ENCODE measurements at regions not wholly inside any gene's neighbourhood (a gene's known extent, or its start where the extent isn't known, plus 50 kb on each side); places are given as distances from the start of the nearest gene placed in this dataset.

GRCh38 chr11:86726770-86727504, 54.5 kb upstream of the ME3 start:
- no peak for DNase-seq (ENCODE audit: low spot score)

GRCh38 chr11:86726118-86726753, 53.8 kb upstream of the ME3 start:
- no peak for DNase-seq (ENCODE audit: low spot score)

DNA sequence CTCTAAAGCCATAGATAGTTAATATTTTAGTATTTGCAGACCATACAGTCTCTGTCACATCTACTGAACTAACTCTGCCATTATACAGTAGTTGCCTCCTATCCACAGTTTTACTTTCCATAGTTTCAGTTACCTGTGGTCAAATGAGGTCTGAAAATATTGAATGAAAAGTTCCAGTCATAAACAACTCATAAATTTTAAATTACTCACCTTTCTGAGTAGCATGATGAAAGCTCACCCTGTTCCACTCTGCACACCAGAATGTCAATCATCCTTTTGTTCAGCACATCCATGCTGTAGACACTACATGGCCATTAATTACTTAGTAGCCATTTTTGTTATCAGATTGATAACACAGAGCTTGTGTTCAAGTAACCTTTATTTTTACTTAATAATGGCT, 51.7 kb upstream of the ME3 start:
- DNase-seq (ENCODE audit: low spot score): no peak

- no peak for DNase-seq (ENCODE audit: low spot score)
Observed at GRCh38 chr11:86723281-86723680, 50.9 kb upstream of the ME3 start.

DNA sequence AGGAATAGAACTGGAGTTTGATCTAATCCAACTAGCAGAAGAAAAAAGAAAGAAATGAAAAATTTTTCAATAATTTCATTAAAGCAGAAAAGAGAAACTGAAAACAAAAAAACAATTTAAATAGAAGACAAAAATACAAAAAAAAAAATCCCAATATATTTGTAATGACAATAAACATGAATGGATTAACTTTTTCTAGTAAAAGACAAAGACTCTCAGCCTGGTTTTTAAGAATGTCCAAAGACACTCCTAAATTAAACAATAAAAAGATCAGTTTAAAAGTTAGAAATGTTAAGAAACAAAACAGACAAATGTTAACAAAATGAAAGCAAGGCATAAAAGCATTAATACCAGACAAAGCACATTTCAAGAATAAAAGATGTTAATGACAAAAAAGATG, 50.3 kb upstream of the ME3 start:
- DNase-seq (ENCODE audit: low spot score): no peak

Data from AG08395 (cell line).